ENCODE measurements at regions not wholly inside any gene's neighbourhood (a gene's known extent, or its start where the extent isn't known, plus 50 kb on each side); places are given as distances from the start of the nearest gene placed in this dataset.

GRCh38 chr6:119881416-119881815, 531.9 kb upstream of the MAN1A1 start:
- 40% methylated on average over 1 of the region's 1 CpG for WGBS (ENCODE audit: insufficient coverage)
- DNase-seq (ENCODE audit: low read depth in 4 of 6, low spot score in 6 of 6): peak in 2 of 6 donors; percentile 8 to 19

DNA sequence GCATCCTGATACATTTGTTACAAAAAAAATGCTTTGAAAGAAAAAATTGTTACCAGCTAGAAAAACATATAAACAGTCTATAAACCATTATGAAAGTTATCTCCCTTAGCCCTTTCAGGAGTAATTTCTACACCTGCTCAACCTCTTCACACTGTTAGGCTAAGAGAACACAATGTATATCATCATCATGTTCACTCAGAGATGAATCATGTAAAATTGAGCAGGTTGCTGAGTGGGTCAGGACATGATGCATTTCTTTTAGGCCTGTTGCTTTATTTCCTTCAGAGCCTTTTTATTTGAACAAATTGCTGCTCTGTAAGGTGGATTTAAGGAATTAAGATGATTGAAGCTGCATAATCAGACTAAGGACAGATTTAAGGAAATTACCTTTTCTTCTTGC, 531.3 kb upstream of the MAN1A1 start:
- H3K4me1 ChIP-seq (ENCODE audit: control insufficient read depth, insufficient read depth, low read length): no peaks in the 10 kb centered on the region
- H3K4me3 ChIP-seq (ENCODE audit: low read depth, low read length): no peak overlapping the region
- H3K27ac ChIP-seq (ENCODE audit: low read depth, low read length): no peak overlapping the region
- no peaks in the 10 kb centered on the region for H3K9me3 ChIP-seq (ENCODE audit: control insufficient read depth, insufficient read depth, low read length)
- no peak for DNase-seq (ENCODE audit: low read depth in 4 of 6, low spot score in 6 of 6)
- no peaks in the 10 kb centered on the region for H3K36me3 ChIP-seq (ENCODE audit: control insufficient read depth, insufficient read depth, low read length)
- H3K27me3 ChIP-seq (ENCODE audit: control insufficient read depth, insufficient read depth, low read length): no peaks in the 10 kb centered on the region

More at GRCh38 chr6:119881416-119881815, 531.9 kb upstream of the MAN1A1 start:
- H3K4me1 ChIP-seq (ENCODE audit: control insufficient read depth, insufficient read depth, low read length): no peaks in the 10 kb centered on the region
- H3K36me3 ChIP-seq (ENCODE audit: control insufficient read depth, insufficient read depth, low read length): no peaks in the 10 kb centered on the region
- no peak overlapping the region for H3K27ac ChIP-seq (ENCODE audit: low read depth, low read length)
- H3K9me3 ChIP-seq (ENCODE audit: control insufficient read depth, insufficient read depth, low read length): no peaks in the 10 kb centered on the region
- no peak overlapping the region for H3K4me3 ChIP-seq (ENCODE audit: low read depth, low read length)
- H3K27me3 ChIP-seq (ENCODE audit: control insufficient read depth, insufficient read depth, low read length): no peaks in the 10 kb centered on the region

GRCh38 chr6:119879731-119880130, 530.2 kb upstream of the MAN1A1 start:
- Histone ChIP-seq H3K27ac (ENCODE audit: low read depth, low read length) (no peak overlapping the region), H3K36me3 (ENCODE audit: control insufficient read depth, insufficient read depth, low read length) (no peaks in the 10 kb centered on the region), H3K27me3 (ENCODE audit: control insufficient read depth, insufficient read depth, low read length) (no peaks in the 10 kb centered on the region), H3K4me1 (ENCODE audit: control insufficient read depth, insufficient read depth, low read length) (no peaks in the 10 kb centered on the region), H3K4me3 (ENCODE audit: low read depth, low read length) (no peak overlapping the region), H3K9me3 (ENCODE audit: control insufficient read depth, insufficient read depth, low read length) (no peaks in the 10 kb centered on the region)
- WGBS (ENCODE audit: insufficient coverage): no CpG with 5 or more reads among the region's 1 CpG
- DNase-seq (ENCODE audit: low read depth in 4 of 6, low spot score in 6 of 6): peak in 1 of 6 donors; percentile 7

GRCh38 chr6:119874381-119874780, 524.8 kb upstream of the MAN1A1 start:
- H3K9me3 ChIP-seq (ENCODE audit: control insufficient read depth, insufficient read depth, low read length): no peaks in the 10 kb centered on the region
- DNase-seq (ENCODE audit: low read depth in 4 of 6, low spot score in 6 of 6): no peak
- WGBS (ENCODE audit: insufficient coverage): no CpG with 5 or more reads among the region's 4 CpGs

DNA sequence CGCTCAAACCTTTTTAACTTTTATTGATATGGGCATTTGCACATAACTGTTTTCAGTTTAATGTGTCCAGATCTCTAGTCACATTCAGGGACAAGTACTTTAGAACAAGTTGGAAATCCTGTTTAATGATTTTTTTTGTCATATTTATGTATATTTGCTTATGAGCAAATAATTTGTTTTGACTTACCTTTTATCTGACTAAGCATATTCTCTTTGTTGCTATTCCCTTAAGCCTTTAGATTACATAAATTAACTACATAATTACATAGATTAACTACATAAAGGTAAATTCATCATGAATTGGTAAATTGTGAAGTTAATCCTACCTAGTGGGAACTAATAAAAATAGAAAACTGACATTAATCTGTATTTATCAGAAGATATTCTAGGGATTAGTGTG, 523.5 kb upstream of the MAN1A1 start:
- no peak for DNase-seq (ENCODE audit: low read depth in 4 of 6, low spot score in 6 of 6)
- no peaks in the 10 kb centered on the region for H3K4me1 ChIP-seq (ENCODE audit: control insufficient read depth, insufficient read depth, low read length)
- WGBS (ENCODE audit: insufficient coverage): no CpG with 5 or more reads among the region's 1 CpG
- H3K27me3 ChIP-seq (ENCODE audit: control insufficient read depth, insufficient read depth, low read length): no peaks in the 10 kb centered on the region
- no peak overlapping the region for H3K4me3 ChIP-seq (ENCODE audit: low read depth, low read length)
- no peak overlapping the region for H3K27ac ChIP-seq (ENCODE audit: low read depth, low read length)
- H3K36me3 ChIP-seq (ENCODE audit: control insufficient read depth, insufficient read depth, low read length): no peaks in the 10 kb centered on the region
- H3K9me3 ChIP-seq (ENCODE audit: control insufficient read depth, insufficient read depth, low read length): no peaks in the 10 kb centered on the region

More at GRCh38 chr6:119874381-119874780, 524.8 kb upstream of the MAN1A1 start:
- H3K4me1 ChIP-seq (ENCODE audit: control insufficient read depth, insufficient read depth, low read length): no peaks in the 10 kb centered on the region
- H3K27ac ChIP-seq (ENCODE audit: low read depth, low read length): no peak overlapping the region
- H3K27me3 ChIP-seq (ENCODE audit: control insufficient read depth, insufficient read depth, low read length): no peaks in the 10 kb centered on the region
- H3K36me3 ChIP-seq (ENCODE audit: control insufficient read depth, insufficient read depth, low read length): no peaks in the 10 kb centered on the region
- H3K4me3 ChIP-seq (ENCODE audit: low read depth, low read length): no peak overlapping the region

GRCh38 chr6:119871520-119871919, 522.0 kb upstream of the MAN1A1 start:
- Histone ChIP-seq H3K27me3 (ENCODE audit: control insufficient read depth, insufficient read depth, low read length) (no peaks in the 10 kb centered on the region), H3K27ac (ENCODE audit: low read depth, low read length) (no peak overlapping the region), H3K36me3 (ENCODE audit: control insufficient read depth, insufficient read depth, low read length) (no peaks in the 10 kb centered on the region), H3K4me3 (ENCODE audit: low read depth, low read length) (no peak overlapping the region), H3K9me3 (ENCODE audit: control insufficient read depth, insufficient read depth, low read length) (peaks cover 3% of the 10 kb centered on the region), H3K4me1 (ENCODE audit: control insufficient read depth, insufficient read depth, low read length) (no peaks in the 10 kb centered on the region)
- WGBS (ENCODE audit: insufficient coverage): 20% methylated on average over 2 of the region's 2 CpGs
- DNase-seq (ENCODE audit: low read depth in 4 of 6, low spot score in 6 of 6): peak in 1 of 6 donors; percentile 39

GRCh38 chr6:119865466-119866350, 516.1 kb upstream of the MAN1A1 start:
- Histone ChIP-seq H3K27me3 (ENCODE audit: control insufficient read depth, insufficient read depth, low read length) (no peaks in the 10 kb centered on the region), H3K36me3 (ENCODE audit: control insufficient read depth, insufficient read depth, low read length) (no peaks in the 10 kb centered on the region), H3K4me1 (ENCODE audit: control insufficient read depth, insufficient read depth, low read length) (no peaks in the 10 kb centered on the region), H3K27ac (ENCODE audit: low read depth, low read length) (no peak overlapping the region), H3K9me3 (ENCODE audit: control insufficient read depth, insufficient read depth, low read length) (peaks cover 4% of the 10 kb centered on the region), H3K4me3 (ENCODE audit: low read depth, low read length) (no peak overlapping the region)
- 96% methylated on average over 3 of the region's 3 CpGs for WGBS (ENCODE audit: insufficient coverage)
- DNase-seq (ENCODE audit: low read depth in 4 of 6, low spot score in 6 of 6): no peak

DNA sequence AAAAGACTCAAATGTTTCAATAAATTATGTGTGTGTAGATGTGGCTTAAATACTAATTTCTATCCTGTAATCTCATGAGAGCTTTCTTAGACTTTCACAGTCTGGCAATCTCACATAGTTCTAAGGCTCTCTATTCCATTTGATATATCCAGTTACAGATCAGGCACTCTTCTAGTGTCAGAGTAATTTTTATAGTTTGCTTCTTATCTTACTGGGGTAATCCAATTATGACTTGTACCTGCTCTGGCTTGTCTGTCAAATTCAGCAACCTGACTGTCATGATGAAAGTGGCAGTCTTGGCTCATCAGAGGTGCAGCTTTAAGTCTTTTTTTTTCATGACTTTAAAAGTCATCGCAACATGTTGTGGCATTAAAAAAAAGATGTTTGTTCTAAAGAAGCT, 513.2 kb upstream of the MAN1A1 start:
- H3K36me3 ChIP-seq (ENCODE audit: control insufficient read depth, insufficient read depth, low read length): no peaks in the 10 kb centered on the region
- H3K27me3 ChIP-seq (ENCODE audit: control insufficient read depth, insufficient read depth, low read length): no peaks in the 10 kb centered on the region
- H3K4me1 ChIP-seq (ENCODE audit: control insufficient read depth, insufficient read depth, low read length): no peaks in the 10 kb centered on the region
- H3K4me3 ChIP-seq (ENCODE audit: low read depth, low read length): no peak overlapping the region
- DNase-seq (ENCODE audit: low read depth in 4 of 6, low spot score in 6 of 6): no peak
- H3K9me3 ChIP-seq (ENCODE audit: control insufficient read depth, insufficient read depth, low read length): peaks cover 4% of the 10 kb centered on the region
- no peak overlapping the region for H3K27ac ChIP-seq (ENCODE audit: low read depth, low read length)
- WGBS (ENCODE audit: insufficient coverage): no CpG with 5 or more reads among the region's 1 CpG

DNA sequence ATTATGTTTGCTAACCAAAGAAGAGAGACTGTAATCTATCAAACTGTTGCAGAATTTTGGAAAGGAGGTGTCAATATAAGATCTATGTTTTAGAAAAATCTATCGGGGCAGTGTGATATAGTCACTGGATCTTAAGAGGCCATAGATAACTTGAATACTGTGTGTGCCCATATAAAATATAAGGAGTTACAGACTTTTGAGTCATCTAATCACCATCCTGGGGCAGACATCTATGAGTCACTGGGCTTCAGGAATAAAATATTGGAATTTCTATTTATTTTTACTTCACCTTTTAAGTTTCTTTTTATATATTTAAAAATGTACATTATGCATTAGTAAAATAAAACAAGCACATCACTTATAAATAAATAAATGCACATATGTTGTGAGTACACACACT, 509.3 kb upstream of the MAN1A1 start:
- Histone ChIP-seq H3K9me3 (ENCODE audit: control insufficient read depth, insufficient read depth, low read length) (no peaks in the 10 kb centered on the region), H3K4me1 (ENCODE audit: control insufficient read depth, insufficient read depth, low read length) (no peaks in the 10 kb centered on the region), H3K27me3 (ENCODE audit: control insufficient read depth, insufficient read depth, low read length) (no peaks in the 10 kb centered on the region), H3K4me3 (ENCODE audit: low read depth, low read length) (no peak overlapping the region), H3K27ac (ENCODE audit: low read depth, low read length) (no peak overlapping the region), H3K36me3 (ENCODE audit: control insufficient read depth, insufficient read depth, low read length) (no peaks in the 10 kb centered on the region)
- no CpG with 5 or more reads among the region's 1 CpG for WGBS (ENCODE audit: insufficient coverage)
- DNase-seq (ENCODE audit: low read depth in 4 of 6, low spot score in 6 of 6): no peak

DNA sequence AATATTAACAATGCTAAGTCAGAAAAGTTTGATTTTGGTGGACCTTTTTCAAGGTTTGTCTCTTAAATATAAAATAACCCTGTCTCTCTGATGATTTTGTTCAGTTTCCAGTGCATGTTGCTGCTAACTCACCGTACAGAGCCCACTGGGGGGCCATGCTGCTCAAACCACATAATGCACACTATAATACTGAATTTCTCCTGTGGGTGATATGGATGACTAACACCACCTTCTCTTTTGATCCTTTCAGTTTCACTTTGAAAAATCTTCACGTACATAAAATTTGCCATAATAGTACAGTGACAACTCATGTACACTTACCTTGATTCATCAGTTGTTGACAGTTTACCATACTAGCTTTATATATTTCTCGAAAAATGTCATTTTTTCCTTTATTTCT, 506.6 kb upstream of the MAN1A1 start:
- Histone ChIP-seq H3K4me3 (ENCODE audit: low read depth, low read length) (no peak overlapping the region), H3K9me3 (ENCODE audit: control insufficient read depth, insufficient read depth, low read length) (no peaks in the 10 kb centered on the region), H3K27me3 (ENCODE audit: control insufficient read depth, insufficient read depth, low read length) (no peaks in the 10 kb centered on the region), H3K4me1 (ENCODE audit: control insufficient read depth, insufficient read depth, low read length) (no peaks in the 10 kb centered on the region), H3K27ac (ENCODE audit: low read depth, low read length) (no peak overlapping the region), H3K36me3 (ENCODE audit: control insufficient read depth, insufficient read depth, low read length) (no peaks in the 10 kb centered on the region)
- no peak for DNase-seq (ENCODE audit: low read depth in 4 of 6, low spot score in 6 of 6)
- 100% methylated on average over 1 of the region's 3 CpGs for WGBS (ENCODE audit: insufficient coverage)
